K562 (cell line): ENCODE measurements at regions not wholly inside any gene's neighbourhood (a gene's known extent, or its start where the extent isn't known, plus 50 kb on each side); places are given as distances from the start of the nearest gene placed in this dataset.

Experiments used
- BRCA1 ChIP-seq, 2 experiments: fragments of 450-650 bp in 1 of 2; sonication (generic) in 1 of 2; formaldehyde crosslinking in 1 of 2; IDR thresholded peaks; 2 replicates each; pipeline versions ENCODE4 v1.5.0 to v1.6.1; 2017 to 2020; ENCODE audit warnings: mild to moderate bottlenecking in 1 of 2, missing genetic modification reagents in 1 of 2
- ELF1 ChIP-seq: fragments of 200-800 bp; sonication (Bioruptor generic); IDR thresholded peaks from 2 replicates; pipeline ENCODE4 v1.6.1; 2016; ENCODE audit warnings: missing genetic modification characterization, missing compliant biosample characterization
- POLR2G ChIP-seq: fragments of 200-400 bp; formaldehyde crosslinking; IDR thresholded peaks from 2 replicates; pipeline ENCODE4 v1.6.1; 2017; ENCODE audit warnings: low read depth, mild to moderate bottlenecking, antibody characterized with exemption, low read length, moderate library complexity
- PYGO2 ChIP-seq: fragments of 450-650 bp; IDR thresholded peaks from 2 replicates; pipeline ENCODE4 v1.6.1; 2016; ENCODE audit warnings: mild to moderate bottlenecking, missing genetic modification characterization, moderate library complexity, missing compliant biosample characterization
- SIN3A ChIP-seq, 2 experiments: fragments of 150-350 bp in 1 of 2; IDR thresholded peaks; 2 replicates each; pipeline ENCODE4 v1.6.1; 2011 to 2016; ENCODE audit warnings: borderline replicate concordance in 2 of 2, low read depth in 2 of 2, low read length in 2 of 2, mild to moderate bottlenecking in 2 of 2, moderate library complexity in 2 of 2; ENCODE audit not compliant: control insufficient read depth in 1 of 2
- TF ChIP-seq, protein P1 (sequence below): fragments of 450-650 bp; IDR thresholded peaks from 2 replicates; pipeline ENCODE4 v1.6.1; 2016; ENCODE audit warnings: antibody characterized with exemption

DNA sequence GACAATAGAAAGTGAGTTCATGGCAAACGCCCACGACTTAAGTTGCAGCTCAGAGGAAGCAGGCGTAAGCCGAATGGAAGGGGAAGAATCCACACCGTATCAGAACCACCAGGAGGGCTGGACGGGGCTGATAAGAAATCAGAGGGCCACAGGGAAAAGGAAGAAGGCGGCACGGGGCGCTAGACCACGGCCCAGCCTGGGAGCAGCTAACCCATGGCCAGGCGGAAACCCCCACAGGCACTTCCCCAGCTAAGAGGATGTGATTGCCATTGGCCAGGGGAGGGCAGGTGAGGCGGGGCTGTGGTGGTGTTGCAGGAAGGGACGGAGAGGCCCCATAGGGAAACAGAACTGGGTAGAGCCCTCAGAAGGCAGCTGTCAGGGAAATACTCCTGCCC, 174.0 kb upstream of the AFDN start:
- TF ChIP-seq PYGO2 (tag) (no peak), ELF1 (tag) (peak; percentile 28; the same call in 1 of the 2 replicates), BRCA1 (IDR thresholded peaks at IDR 0.05) (no peak), BRCA1 (CRISPR knock-in tag; IDR thresholded peaks at IDR 0.05) (no peak), SIN3A (IDR thresholded peaks at IDR 0.05; ENCODE audit: borderline replicate concordance in 2 of 2, control insufficient read depth in 1 of 2, low read depth in 2 of 2, low read length in 2 of 2) (no peak), POLR2G (no peak)
- TF ChIP-seq, protein P1, sequence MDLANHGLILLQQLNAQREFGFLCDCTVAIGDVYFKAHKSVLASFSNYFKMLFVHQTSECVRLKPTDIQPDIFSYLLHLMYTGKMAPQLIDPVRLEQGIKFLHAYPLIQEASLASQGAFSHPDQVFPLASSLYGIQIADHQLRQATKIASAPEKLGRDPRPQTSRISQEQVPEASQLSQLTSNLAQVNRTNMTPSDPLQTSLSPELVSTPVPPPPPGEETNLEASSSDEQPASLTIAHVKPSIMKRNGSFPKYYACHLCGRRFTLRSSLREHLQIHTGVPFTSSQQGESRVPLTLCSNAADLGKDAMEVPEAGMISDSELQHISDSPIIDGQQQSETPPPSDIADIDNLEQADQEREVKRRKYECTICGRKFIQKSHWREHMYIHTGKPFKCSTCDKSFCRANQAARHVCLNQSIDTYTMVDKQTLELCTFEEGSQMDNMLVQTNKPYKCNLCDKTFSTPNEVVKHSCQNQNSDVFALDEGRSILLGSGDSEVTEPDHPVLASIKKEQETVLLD: no peak
